Progenitor cell of endocrine pancreas (in vitro differentiated cells): ENCODE measurements at regions not wholly inside any gene's neighbourhood (a gene's known extent, or its start where the extent isn't known, plus 50 kb on each side); places are given as distances from the start of the nearest gene placed in this dataset.
A peak's percentile ranks its signal among the peaks of the same experiment; 100 is the strongest.

Source experiments
- DNase-seq: peaks from one replicate; pipeline ENCODE4 v3.0.0; 2021; ENCODE audit warnings: low spot score; ENCODE audit not compliant: unreplicated experiment
- H3K27ac Mint-ChIP-seq: 2 replicates; pipeline ENCODE4 v1.8.0; 2021; ENCODE audit warnings: mild to moderate bottlenecking, moderate library complexity, mixed read lengths
- H3K27me3 Mint-ChIP-seq: 2 replicates; pipeline ENCODE4 v1.8.0; 2021; ENCODE audit warnings: mixed read lengths
- H3K36me3 Mint-ChIP-seq: 2 replicates; pipeline ENCODE4 v1.8.0; 2022; ENCODE audit warnings: mixed read lengths; ENCODE audit not compliant: insufficient read depth
- H3K4me1 Mint-ChIP-seq: 2 replicates; pipeline ENCODE4 v1.8.0; 2021; ENCODE audit warnings: low read depth, mixed read lengths
- H3K4me3 Mint-ChIP-seq: 2 replicates; pipeline ENCODE4 v1.8.0; 2021; ENCODE audit warnings: low read depth, mild to moderate bottlenecking, moderate library complexity, mixed read lengths
- H3K9me3 Mint-ChIP-seq: 2 replicates; pipeline ENCODE4 v1.8.0; 2021; ENCODE audit warnings: low read depth, mixed read lengths
- TF ChIP-seq, protein P1 (sequence below): fragments of 200-600 bp; sonication (generic); IDR thresholded peaks from one replicate; pipeline ENCODE4 v1.5.0; 2021; ENCODE audit warnings: antibody characterized with exemption, mild to moderate bottlenecking; ENCODE audit not compliant: unreplicated experiment

- no peak overlapping the region for H3K4me3 Mint-ChIP-seq
- H3K27ac Mint-ChIP-seq, result no peak overlapping the region
- H3K27me3 Mint-ChIP-seq, result peaks cover 14% of the 10 kb centered on the region
- H3K9me3 Mint-ChIP-seq, result no peaks in the 10 kb centered on the region
- no peaks in the 10 kb centered on the region for H3K4me1 Mint-ChIP-seq
- TF ChIP-seq, protein P1, sequence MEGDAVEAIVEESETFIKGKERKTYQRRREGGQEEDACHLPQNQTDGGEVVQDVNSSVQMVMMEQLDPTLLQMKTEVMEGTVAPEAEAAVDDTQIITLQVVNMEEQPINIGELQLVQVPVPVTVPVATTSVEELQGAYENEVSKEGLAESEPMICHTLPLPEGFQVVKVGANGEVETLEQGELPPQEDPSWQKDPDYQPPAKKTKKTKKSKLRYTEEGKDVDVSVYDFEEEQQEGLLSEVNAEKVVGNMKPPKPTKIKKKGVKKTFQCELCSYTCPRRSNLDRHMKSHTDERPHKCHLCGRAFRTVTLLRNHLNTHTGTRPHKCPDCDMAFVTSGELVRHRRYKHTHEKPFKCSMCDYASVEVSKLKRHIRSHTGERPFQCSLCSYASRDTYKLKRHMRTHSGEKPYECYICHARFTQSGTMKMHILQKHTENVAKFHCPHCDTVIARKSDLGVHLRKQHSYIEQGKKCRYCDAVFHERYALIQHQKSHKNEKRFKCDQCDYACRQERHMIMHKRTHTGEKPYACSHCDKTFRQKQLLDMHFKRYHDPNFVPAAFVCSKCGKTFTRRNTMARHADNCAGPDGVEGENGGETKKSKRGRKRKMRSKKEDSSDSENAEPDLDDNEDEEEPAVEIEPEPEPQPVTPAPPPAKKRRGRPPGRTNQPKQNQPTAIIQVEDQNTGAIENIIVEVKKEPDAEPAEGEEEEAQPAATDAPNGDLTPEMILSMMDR, result no peak
- no peaks in the 10 kb centered on the region for H3K36me3 Mint-ChIP-seq
- DNase-seq, result no peak
Observed at GRCh38 chr10:117942226-117942625, 104.5 kb downstream of the RAB11FIP2 start.

GRCh38 chr10:117944676-117945447 is 101.9 kb downstream of the RAB11FIP2 start:
- no peak for DNase-seq
- Mint-ChIP-seq H3K4me1 (no peaks in the 10 kb centered on the region), H3K27ac (no peak overlapping the region), H3K4me3 (no peak overlapping the region), H3K36me3 (no peaks in the 10 kb centered on the region), H3K27me3 (peaks cover 11% of the 10 kb centered on the region), H3K9me3 (no peaks in the 10 kb centered on the region)
- TF ChIP-seq, protein P1, result no peak

- no peak for DNase-seq
- no peaks in the 10 kb centered on the region for H3K36me3 Mint-ChIP-seq
- H3K4me1 Mint-ChIP-seq, result no peaks in the 10 kb centered on the region
- no peak overlapping the region for H3K27ac Mint-ChIP-seq
- peaks cover 7% of the 10 kb centered on the region for H3K27me3 Mint-ChIP-seq
- no peak overlapping the region for H3K4me3 Mint-ChIP-seq
- TF ChIP-seq, protein P1, result no peak
- no peaks in the 10 kb centered on the region for H3K9me3 Mint-ChIP-seq
Observed at GRCh38 chr10:117945651-117946050, 101.1 kb downstream of the RAB11FIP2 start.

GRCh38 chr10:117946525-117947070 is 100.1 kb downstream of the RAB11FIP2 start:
- Mint-ChIP-seq H3K27me3 (peaks cover 10% of the 10 kb centered on the region), H3K4me1 (no peaks in the 10 kb centered on the region), H3K27ac (no peak overlapping the region), H3K9me3 (no peaks in the 10 kb centered on the region), H3K4me3 (no peak overlapping the region), H3K36me3 (no peaks in the 10 kb centered on the region)
- TF ChIP-seq, protein P1, result no peak
- no peak for DNase-seq

- Mint-ChIP-seq H3K4me3 (no peak overlapping the region), H3K9me3 (no peaks in the 10 kb centered on the region), H3K27me3 (peaks cover 9% of the 10 kb centered on the region), H3K27ac (no peak overlapping the region), H3K36me3 (no peaks in the 10 kb centered on the region), H3K4me1 (no peaks in the 10 kb centered on the region)
- TF ChIP-seq, protein P1, result peak; percentile 21
- no peak for DNase-seq
Observed at GRCh38 chr10:117948493-117948892, 98.2 kb downstream of the RAB11FIP2 start.
